Ishikawa (cell line): ENCODE measurements at regions not wholly inside any gene's neighbourhood (a gene's known extent, or its start where the extent isn't known, plus 50 kb on each side); places are given as distances from the start of the nearest gene placed in this dataset.

Experiments
- CREB1 ChIP-seq: IDR thresholded peaks from 2 replicates; pipeline ENCODE4 v1.6.1; 2012; ENCODE audit warnings: low read depth
- EP300 ChIP-seq: IDR thresholded peaks from 2 replicates; pipeline ENCODE4 v1.6.1; 2012; ENCODE audit warnings: borderline replicate concordance
- MAX ChIP-seq: IDR thresholded peaks from 2 replicates; pipeline ENCODE4 v1.6.1; 2012
- RAD21 ChIP-seq: IDR thresholded peaks from 2 replicates; pipeline ENCODE4 v1.6.1; 2012; ENCODE audit warnings: low read depth
- REST ChIP-seq: IDR thresholded peaks from 2 replicates; pipeline ENCODE4 v1.6.1; 2012; ENCODE audit warnings: low read depth, mild to moderate bottlenecking
- TCF12 ChIP-seq: IDR thresholded peaks from 2 replicates; pipeline ENCODE4 v1.6.1; 2012; ENCODE audit warnings: low read depth

DNA sequence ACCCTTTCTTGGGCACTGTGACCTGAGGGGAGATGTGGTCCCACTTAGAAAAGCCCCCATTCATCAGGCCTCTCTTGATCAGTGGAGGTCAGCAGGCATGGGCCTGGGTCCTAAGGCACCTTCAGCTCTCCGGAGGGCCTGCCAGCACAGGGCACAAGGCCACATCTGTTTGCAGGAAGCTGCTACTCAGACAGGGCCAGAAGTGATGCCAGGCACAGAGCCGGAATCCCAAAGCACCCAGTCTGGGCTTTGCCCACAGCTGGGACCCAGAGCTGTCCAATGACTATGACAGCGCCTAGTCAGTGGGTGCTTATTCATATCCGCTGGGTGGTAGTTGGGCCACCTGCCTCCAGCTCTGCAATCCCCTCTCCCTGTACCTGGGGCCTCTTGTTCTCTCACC lies 63.2 kb upstream of the ELN start:
- TF ChIP-seq CREB1: no peak
- no peak for TF ChIP-seq EP300
- no peak for TF ChIP-seq MAX
- TF ChIP-seq RAD21: no peak
- TF ChIP-seq REST: no peak
- TF ChIP-seq TCF12: no peak
